Body of pancreas (tissue), 4 donors: ENCODE measurements at regions not wholly inside any gene's neighbourhood (a gene's known extent, or its start where the extent isn't known, plus 50 kb on each side); places are given as distances from the start of the nearest gene placed in this dataset.
"Not testable (repeated sequence)": the region's sequence is repeated elsewhere in the genome, so short reads cannot be mapped to it uniquely, and the experiment has no call there.

Experiments used
- ATAC-seq: fragments of 150-250 bp; one replicate; pipeline ENCODE4 v1.9.1; 2016
- DNase-seq, 4 donors: peaks; one replicate each; pipeline ENCODE4 v3.0.0-alpha.2; 2019
- H3K27ac ChIP-seq, 4 donors: fragments of 200-600 bp; sonication (generic); 1 replicate in 3 of 4; 2 replicates in 1 of 4; pipeline versions ENCODE4 v1.5.1 to v1.6.1; 2016 to 2019; ENCODE audit warnings: mild to moderate bottlenecking in 1 of 4, mixed read lengths in 1 of 4, moderate library complexity in 1 of 4
- H3K27me3 ChIP-seq, 2 donors: fragments of 200-600 bp; sonication (generic); one replicate each; pipeline ENCODE4 v1.6.0; 2016; ENCODE audit warnings: mild to moderate bottlenecking in 1 of 2
- H3K36me3 ChIP-seq, 2 donors: fragments of 200-600 bp; sonication (generic); replicated peaks in 1 of 2; 2 replicates each; pipeline ENCODE4 v1.5.1; 2016; ENCODE audit warnings: low read depth in 2 of 2; ENCODE audit not compliant: insufficient read depth in 1 of 2
- H3K4me1 ChIP-seq: fragments of 200-600 bp; sonication (generic); one replicate; pipeline ENCODE4 v1.6.0; 2016
- H3K4me3 ChIP-seq, 2 donors: fragments of 200-600 bp; sonication (generic); 1 replicate in 1 of 2; 2 replicates in 1 of 2; pipeline ENCODE4 v1.5.1; 2016 to 2019
- H3K9me3 ChIP-seq, 3 donors: fragments of 200-600 bp; sonication (generic); 1 replicate in 2 of 3; 2 replicates in 1 of 3; pipeline ENCODE4 v1.5.1; 2016
- POLR2A ChIP-seq, 3 donors: fragments of 450-650 bp; IDR thresholded peaks; one replicate each; pipeline ENCODE4 v1.6.1; 2016; ENCODE audit warnings: antibody characterized with exemption in 3 of 3, mild to moderate bottlenecking in 2 of 3
- WGBS, 2 donors: methylation state at CpG; one replicate each; pipeline ENCODE4 v1.1.5; 2017; 5-methylcytosine and 5-hydroxymethylcytosine counted together
- intact Hi-C: fragments of 100-400 bp; cut with DNase I; formaldehyde crosslinking; loops from one replicate; pipeline ENCODE4 v1.15.1; 2023
- TF ChIP-seq, protein P1 (sequence below), 7 experiments: fragments of 450-650 bp in 4 of 7; fragments of 200-600 bp in 3 of 7; sonication (generic) in 3 of 7; IDR thresholded peaks; one replicate each; pipeline ENCODE4 v1.5.1; 2016 to 2019; ENCODE audit warnings: antibody characterized with exemption in 7 of 7

DNA sequence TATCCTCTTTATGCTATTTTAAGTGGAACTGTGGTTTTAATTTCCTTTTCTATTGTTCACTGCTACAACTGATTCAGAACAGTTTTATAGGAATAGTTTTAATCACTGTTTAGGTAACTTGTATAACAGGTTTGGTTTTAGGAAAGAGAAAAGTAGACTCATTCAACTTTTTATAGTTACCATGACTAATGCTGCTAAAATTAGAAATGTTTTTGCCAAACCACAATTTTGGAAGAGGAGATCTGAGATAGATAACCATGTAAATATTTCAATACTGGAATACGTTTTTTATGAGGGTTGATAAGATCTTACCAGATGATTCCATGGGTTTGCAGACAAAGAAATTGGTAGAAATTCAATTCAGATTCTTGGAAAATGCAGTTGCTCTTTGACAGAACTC is 404.6 kb upstream of the ARRDC3 start:
- no peak overlapping the region for H3K4me3 ChIP-seq
- intact Hi-C loops, result no loop called here
- no peaks in the 10 kb centered on the region for H3K4me1 ChIP-seq
- WGBS, 2 donors, result 8 to 15% methylated on average over 1 of the region's 1 CpG
- ATAC-seq (no peak), DNase-seq (no peak)
- TF ChIP-seq, protein P1, sequence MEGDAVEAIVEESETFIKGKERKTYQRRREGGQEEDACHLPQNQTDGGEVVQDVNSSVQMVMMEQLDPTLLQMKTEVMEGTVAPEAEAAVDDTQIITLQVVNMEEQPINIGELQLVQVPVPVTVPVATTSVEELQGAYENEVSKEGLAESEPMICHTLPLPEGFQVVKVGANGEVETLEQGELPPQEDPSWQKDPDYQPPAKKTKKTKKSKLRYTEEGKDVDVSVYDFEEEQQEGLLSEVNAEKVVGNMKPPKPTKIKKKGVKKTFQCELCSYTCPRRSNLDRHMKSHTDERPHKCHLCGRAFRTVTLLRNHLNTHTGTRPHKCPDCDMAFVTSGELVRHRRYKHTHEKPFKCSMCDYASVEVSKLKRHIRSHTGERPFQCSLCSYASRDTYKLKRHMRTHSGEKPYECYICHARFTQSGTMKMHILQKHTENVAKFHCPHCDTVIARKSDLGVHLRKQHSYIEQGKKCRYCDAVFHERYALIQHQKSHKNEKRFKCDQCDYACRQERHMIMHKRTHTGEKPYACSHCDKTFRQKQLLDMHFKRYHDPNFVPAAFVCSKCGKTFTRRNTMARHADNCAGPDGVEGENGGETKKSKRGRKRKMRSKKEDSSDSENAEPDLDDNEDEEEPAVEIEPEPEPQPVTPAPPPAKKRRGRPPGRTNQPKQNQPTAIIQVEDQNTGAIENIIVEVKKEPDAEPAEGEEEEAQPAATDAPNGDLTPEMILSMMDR (IDR thresholded peaks at IDR 0.05), result no peak
- no peak for TF ChIP-seq POLR2A (IDR thresholded peaks at IDR 0.05)
- no peak overlapping the region for H3K27ac ChIP-seq
- no peaks in the 10 kb centered on the region for H3K9me3 ChIP-seq
- H3K36me3 ChIP-seq, result no peaks in the 10 kb centered on the region
- no peaks in the 10 kb centered on the region for H3K27me3 ChIP-seq

DNA sequence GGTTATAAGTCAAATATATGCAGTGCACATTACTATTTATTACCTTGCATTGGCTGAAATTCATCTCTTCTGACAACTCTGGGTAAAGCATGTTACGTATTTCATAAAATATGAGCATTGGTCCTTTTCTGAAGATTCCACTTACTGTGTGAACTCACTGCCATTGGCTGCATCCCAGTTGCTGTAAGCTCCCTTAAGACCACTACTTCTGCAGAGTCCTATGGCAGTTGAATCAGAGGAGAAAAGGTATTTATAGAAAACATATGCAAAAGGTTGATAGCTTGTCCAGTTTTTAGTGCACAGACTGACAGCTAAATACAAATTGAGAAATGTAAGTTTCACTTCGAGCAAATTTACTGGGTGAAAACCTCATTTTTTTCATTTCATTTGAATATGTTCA is 394.6 kb upstream of the ARRDC3 start:
- intact Hi-C loops, result no loop called here
- no peak for TF ChIP-seq POLR2A (IDR thresholded peaks at IDR 0.05)
- TF ChIP-seq, protein P1 (IDR thresholded peaks at IDR 0.05), result no peak
- Histone ChIP-seq H3K36me3 (no peaks in the 10 kb centered on the region), H3K4me1 (no peaks in the 10 kb centered on the region), H3K9me3 (no peaks in the 10 kb centered on the region), H3K27ac (no peak overlapping the region), H3K27me3 (no peaks in the 10 kb centered on the region), H3K4me3 (no peak overlapping the region)
- WGBS, 2 donors, result 57 to 60% methylated on average over 2 of the region's 2 CpGs
- no peak for DNase-seq
- ATAC-seq, result no peak

DNA sequence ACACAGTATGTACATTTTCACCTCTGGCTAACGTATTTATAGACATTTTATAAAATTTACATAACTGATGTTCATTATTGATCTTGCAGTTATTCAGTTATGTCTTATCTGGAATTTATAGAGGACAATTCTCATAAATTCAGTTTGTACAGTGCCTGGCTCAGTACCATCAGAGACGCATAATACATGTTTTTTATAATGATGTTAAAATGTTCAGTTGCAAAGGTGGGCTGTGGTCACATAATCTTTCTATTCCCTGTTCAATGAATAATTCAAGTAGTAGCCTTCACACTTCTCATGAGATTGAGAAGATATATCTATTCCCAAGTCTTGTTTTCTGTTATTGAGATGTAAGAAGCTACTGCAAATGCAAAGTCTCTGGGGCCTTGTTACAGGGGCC is 393.1 kb upstream of the ARRDC3 start:
- DNase-seq, result no peak
- Histone ChIP-seq H3K36me3 (no peaks in the 10 kb centered on the region), H3K9me3 (no peaks in the 10 kb centered on the region), H3K4me3 (no peak overlapping the region), H3K27me3 (no peaks in the 10 kb centered on the region), H3K27ac (no peak overlapping the region), H3K4me1 (no peaks in the 10 kb centered on the region)
- WGBS, 2 donors, result 32 to 34% methylated on average over 2 of the region's 2 CpGs
- TF ChIP-seq POLR2A (IDR thresholded peaks at IDR 0.05), result no peak
- TF ChIP-seq, protein P1 (IDR thresholded peaks at IDR 0.05), result no peak
- no peak for ATAC-seq
- intact Hi-C loops, result no loop called here

DNA sequence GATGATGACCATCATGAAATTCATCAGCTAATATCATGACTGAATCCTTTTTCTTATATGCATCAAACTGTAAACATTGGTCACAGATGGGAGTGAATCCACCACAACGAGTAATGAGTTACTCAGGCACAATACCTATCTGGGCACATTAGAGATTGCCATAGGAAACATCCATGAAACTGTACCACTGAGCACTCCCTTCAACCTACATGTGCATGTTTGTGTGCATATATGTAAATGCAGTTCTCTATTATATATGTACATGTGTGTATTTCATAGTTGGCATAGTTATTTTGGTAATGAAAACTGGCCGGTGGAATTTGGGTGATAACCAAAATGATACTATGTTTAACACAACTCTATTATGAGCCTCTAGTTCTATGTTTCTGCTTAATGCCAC is 387.3 kb upstream of the ARRDC3 start:
- intact Hi-C loops, result no loop called here
- Histone ChIP-seq H3K4me1 (no peaks in the 10 kb centered on the region), H3K27ac (no peak overlapping the region), H3K9me3 (no peaks in the 10 kb centered on the region), H3K4me3 (no peak overlapping the region), H3K36me3 (no peaks in the 10 kb centered on the region), H3K27me3 (no peaks in the 10 kb centered on the region)
- TF ChIP-seq POLR2A (IDR thresholded peaks at IDR 0.05), result no peak
- TF ChIP-seq, protein P1 (IDR thresholded peaks at IDR 0.05), result no peak
- WGBS, 2 donors, result 72 to 83% methylated on average over 2 of the region's 2 CpGs
- DNase-seq (no peak), ATAC-seq (no peak)

DNA sequence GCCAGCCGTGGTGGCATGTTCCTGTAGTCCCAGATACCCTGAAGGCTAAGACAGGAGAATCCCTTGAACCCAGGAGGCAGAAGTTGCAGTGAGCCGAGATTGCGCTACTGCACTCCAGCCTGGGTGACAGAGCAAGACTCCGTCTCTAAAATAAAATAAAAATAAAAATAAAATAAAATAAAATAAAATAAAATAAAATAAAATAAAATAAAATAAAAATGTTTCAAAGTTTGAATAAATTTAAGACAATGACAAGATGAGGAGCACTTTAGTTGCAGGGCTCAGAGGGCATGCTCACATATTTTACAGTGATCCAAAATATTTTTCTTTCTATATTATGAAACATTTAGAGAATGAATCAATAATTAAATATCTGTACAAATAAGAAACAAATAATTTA is 374.3 kb upstream of the ARRDC3 start:
- WGBS, 2 donors, result 77 to 82% methylated on average over 4 of the region's 4 CpGs
- DNase-seq, H3K36me3 ChIP-seq, H3K4me3 ChIP-seq, H3K27ac ChIP-seq, H3K27me3 ChIP-seq, H3K9me3 ChIP-seq, H3K4me1 ChIP-seq, ATAC-seq, intact Hi-C loops: not testable (repeated sequence)
